ENCODE measurements at regions not wholly inside any gene's neighbourhood (a gene's known extent, or its start where the extent isn't known, plus 50 kb on each side); places are given as distances from the start of the nearest gene placed in this dataset.

DNA sequence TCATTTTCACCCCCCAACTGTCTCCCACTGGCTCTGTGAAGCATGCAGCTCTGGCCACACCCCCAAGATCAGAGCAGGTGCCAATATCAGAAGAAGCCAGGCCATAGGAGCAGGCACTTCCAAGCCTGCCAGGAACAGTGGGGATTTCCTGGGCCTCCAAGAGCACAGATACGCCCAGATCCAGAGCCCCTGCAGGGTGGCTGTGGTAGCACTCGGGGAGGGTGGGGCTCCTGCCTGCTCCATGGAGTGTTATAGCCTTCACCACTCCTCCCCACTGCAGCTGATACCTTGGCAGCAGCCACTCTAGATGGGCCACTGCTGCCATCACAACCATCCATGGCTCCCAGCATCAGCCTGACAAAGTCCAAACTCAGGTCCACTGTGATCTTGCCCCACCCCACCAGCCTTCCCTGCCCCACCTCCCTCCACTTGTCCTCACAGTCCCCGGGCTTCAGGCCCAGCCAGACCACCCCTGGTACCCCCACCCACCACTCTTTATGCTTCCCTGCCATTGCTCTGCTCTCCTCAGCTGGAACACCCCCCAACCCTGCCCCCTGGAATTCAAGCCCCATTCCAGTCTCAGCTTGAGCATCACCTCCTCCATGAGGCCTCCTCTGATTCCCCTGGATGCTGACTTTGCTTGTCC, 448.3 kb downstream of the MATN1 start:
- intact Hi-C loops (cut with DNase I, micrococcal nuclease), result no loop called here
- TF ChIP-seq CTCF (IDR thresholded peaks at IDR 0.05), result no peak
- H3K4me1 ChIP-seq (ENCODE audit: low read depth), result no peaks in the 10 kb centered on the region

DNA sequence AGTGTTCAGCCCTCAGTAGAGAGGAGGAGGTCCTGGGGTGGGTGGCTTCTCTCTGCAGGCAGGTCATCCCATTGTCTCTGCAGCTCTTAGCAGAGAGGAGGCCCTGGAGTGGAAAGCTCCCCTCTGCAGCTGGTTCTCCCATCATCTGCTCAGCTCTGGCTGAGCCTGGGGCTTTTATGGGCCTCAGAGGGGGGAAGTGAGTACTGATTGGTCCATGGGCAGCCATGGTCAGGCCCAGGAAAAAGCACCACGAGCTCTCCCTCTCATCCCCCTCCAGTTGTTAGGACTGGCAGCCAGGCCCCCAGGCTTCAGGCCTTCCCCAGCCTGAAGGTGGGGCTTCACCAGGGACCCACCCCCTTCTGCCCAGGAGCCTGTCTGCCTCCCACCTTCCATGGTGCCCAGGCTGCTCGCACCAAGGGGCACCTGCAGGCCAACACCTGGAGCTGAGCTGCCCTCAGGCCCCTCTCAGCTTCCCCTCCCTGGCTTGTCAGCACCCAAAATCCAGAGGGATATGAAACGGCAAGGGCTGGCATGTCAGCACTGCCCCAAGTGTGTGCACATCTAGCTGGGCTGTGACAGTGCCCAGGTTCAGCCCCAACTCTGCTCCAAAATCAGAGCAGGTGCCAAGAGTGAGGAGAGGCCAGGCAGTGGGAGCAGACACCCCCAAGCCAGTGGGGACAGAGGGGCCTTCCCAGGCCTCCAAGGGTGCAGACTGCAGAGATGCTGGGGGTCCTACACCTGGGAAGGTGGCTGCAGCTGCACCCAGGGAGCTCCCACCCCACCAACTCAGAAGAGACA, 449.0 kb downstream of the MATN1 start:
- Histone ChIP-seq H3K4me1 (ENCODE audit: low read depth) (no peaks in the 10 kb centered on the region), H3K9me3 (no peaks in the 10 kb centered on the region), H3K36me3 (ENCODE audit: low read depth) (no peaks in the 10 kb centered on the region), H3K4me3 (no peak overlapping the region)
- intact Hi-C loops (cut with DNase I, micrococcal nuclease), result no loop called here
- ATAC-seq (no peak), DNase-seq (no peak)
- no peak for TF ChIP-seq CTCF (IDR thresholded peaks at IDR 0.05)

More for the DNA sequence above, 448.3 kb downstream of the MATN1 start:
- H3K36me3 ChIP-seq (ENCODE audit: low read depth), result no peaks in the 10 kb centered on the region
- no peak overlapping the region for H3K4me3 ChIP-seq
- DNase-seq, result no peak
- no peak for ATAC-seq
- no peaks in the 10 kb centered on the region for H3K9me3 ChIP-seq

- DNase-seq (no peak), ATAC-seq (no peak)
- Histone ChIP-seq H3K4me3 (no peak overlapping the region), H3K4me1 (ENCODE audit: low read depth) (no peaks in the 10 kb centered on the region), H3K36me3 (ENCODE audit: low read depth) (no peaks in the 10 kb centered on the region), H3K9me3 (no peaks in the 10 kb centered on the region)
- TF ChIP-seq CTCF (IDR thresholded peaks at IDR 0.05), result no peak
- intact Hi-C loops (cut with DNase I, micrococcal nuclease), result no loop called here
Observed at GRCh38 chr1:30273456-30273855, 449.9 kb downstream of the MATN1 start.

GRCh38 chr1:30273021-30273325, 450.4 kb downstream of the MATN1 start:
- intact Hi-C loops (cut with DNase I, micrococcal nuclease), result no loop called here
- H3K36me3 ChIP-seq (ENCODE audit: low read depth), result no peaks in the 10 kb centered on the region
- TF ChIP-seq CTCF (IDR thresholded peaks at IDR 0.05), result no peak
- H3K4me1 ChIP-seq (ENCODE audit: low read depth), result no peaks in the 10 kb centered on the region
- no peak overlapping the region for H3K4me3 ChIP-seq
- ATAC-seq (no peak), DNase-seq (no peak)
- no peaks in the 10 kb centered on the region for H3K9me3 ChIP-seq

DNA sequence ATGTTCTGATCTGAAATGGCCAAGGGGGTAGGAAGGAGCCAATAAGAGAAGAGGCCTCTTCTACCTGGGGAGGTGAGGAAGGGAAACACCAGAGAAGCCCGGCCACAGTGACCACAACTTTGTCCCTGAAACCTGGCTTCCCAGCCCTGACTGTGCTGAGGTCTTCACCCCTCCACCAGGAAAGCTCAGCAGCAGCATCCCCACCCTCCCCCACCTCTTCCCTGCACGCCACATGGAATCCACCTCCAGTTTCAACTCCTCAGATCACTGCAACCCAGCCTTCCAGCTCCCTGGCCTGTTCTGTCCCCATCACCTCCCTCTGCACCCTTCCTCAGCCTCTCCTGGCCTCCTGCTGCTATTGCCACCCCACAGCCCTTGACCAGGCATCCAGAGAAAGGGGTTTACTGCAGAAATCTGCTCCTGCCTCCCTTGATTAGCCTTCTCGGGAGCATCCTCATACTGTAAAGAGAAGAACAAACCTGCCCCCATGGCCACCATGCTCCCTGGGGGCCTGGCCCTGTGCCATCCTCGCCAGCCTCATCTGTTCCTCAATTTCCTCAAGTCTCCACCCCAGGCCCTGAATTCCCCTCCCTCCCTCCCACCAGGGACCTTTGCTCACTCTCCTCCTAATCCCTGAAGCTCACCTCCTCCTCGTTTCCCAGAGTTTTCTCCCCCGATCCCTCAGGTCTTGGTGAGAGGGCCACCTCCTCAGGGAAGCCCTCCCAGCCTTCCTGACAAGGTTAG, 450.9 kb downstream of the MATN1 start:
- Histone ChIP-seq H3K9me3 (no peaks in the 10 kb centered on the region), H3K4me1 (ENCODE audit: low read depth) (no peaks in the 10 kb centered on the region), H3K4me3 (no peak overlapping the region), H3K36me3 (ENCODE audit: low read depth) (no peaks in the 10 kb centered on the region)
- no peak for ATAC-seq
- intact Hi-C loops (cut with DNase I, micrococcal nuclease), result no loop called here
- no peak for DNase-seq
- no peak for TF ChIP-seq CTCF (IDR thresholded peaks at IDR 0.05)

Measured in mucosa of descending colon (tissue), 3 donors.